ENCODE measurements at regions not wholly inside any gene's neighbourhood (a gene's known extent, or its start where the extent isn't known, plus 50 kb on each side); places are given as distances from the start of the nearest gene placed in this dataset.
A peak's percentile ranks its signal among the peaks of the same experiment; 100 is the strongest.
"Not testable (repeated sequence)": the region's sequence is repeated elsewhere in the genome, so short reads cannot be mapped to it uniquely, and the experiment has no call there.

DNA sequence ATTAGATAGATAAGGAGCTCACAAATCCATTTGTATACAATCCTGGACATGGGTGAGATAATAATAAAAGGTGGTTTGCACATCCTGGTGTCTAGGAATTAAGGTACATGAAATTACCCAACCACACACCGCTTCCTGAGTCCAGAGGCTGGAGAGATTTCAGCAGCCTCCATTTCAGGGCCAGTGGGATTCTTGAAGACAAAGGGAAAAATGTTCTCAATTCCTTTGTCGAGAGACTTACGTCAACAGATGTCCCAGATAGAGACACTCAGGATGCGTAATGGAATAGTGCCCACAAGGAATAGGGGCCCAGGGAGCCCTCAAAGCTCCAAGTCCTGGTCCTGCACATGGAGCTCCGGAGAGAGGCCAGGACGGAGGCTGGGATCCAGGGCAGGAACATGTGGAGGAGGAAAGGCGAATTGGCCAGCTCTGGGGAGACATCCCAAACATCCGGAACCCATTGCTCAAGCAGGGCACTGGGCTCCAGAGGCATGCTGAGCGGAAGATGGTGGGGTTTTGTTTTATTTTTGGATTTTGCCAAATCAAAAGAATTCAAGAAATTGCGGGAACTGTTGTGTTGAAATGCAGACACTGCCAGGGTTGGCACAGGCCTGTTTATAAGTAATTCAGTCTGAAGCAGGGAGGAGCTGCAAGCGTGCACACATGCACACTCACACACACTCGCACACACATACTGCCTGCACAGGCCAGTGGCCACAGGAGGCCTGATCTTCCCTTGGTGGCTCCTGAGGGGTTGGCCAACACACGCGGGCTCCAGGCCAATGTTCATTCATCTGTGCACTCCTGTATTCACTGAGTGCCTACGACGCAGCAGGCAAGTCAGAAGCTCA is 97.2 kb downstream of the NOG start:
- no peak for DNase-seq

DNA sequence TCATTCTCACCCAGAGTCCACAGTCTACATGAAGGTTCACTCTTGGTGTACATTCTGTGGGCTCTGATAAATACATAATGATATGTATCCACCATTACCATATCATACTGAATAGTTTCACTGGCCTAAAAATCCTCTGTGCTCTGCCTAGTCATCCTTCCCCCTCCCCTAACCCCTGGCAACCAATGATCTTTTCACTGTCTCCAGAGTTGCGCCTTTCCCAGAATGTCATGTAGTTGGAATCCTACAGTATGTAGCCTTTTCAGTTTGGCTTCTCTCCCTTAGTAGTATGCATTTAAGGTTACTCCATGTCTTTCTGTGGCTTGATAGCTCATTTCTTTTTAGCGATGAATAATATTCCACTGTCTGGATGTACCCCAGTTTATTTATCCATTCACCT is 101.3 kb downstream of the NOG start:
- DNase-seq = no peak

DNA sequence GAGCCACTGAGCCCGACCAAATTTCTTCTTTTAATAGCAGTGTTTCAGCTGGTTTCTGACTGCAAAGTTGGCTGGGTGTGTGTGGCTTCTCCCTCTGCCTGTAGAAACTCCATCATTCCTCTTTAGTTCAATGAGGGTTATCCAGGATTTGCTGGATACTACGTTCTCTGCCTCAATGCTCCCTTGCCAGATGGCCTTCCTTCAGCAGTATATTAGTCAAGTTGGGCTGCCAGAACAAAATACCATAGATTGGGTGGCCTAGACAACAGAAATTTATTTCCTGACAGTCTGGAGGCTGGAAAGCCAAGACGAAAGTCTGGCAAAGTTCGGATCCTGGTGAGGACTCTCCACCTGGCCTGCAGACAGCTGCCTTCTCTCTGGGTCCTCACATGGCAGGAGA is 103.7 kb downstream of the NOG start:
- no peak for DNase-seq

DNA sequence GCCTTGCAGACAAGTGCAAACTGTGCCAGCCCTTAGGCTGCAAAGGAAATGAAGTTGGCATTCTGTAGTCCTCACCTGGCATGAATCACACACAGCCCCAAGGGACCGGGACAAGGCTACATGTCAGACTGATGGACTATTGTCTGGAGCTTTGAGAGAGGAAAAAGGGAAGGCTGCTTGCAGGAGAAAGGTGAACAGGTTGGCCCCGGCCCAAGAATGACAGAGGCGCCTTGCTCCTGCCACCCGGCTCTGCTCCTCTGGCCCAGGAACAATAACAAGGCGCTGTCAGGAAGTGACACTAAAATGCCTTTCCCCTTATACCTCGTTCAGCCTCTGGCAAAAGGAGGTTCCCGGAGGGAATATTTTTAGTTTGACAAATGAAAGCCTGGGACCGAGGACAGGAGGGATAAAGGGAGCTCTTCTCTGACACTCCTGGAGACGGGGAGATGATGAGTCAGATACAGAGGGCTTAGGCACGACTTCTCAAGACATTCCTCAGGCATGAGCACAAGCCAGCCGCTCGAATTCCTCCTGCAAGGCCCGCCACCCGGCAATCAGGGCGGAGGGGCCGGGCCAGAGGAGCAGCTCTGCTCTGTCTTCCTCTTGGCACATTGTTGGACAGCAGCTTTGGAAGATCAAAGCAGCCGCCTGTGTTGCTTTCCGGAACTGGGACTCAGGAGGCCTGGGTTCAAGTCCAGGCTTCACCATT is 105.8 kb downstream of the NOG start:
- no peak for DNase-seq

DNA sequence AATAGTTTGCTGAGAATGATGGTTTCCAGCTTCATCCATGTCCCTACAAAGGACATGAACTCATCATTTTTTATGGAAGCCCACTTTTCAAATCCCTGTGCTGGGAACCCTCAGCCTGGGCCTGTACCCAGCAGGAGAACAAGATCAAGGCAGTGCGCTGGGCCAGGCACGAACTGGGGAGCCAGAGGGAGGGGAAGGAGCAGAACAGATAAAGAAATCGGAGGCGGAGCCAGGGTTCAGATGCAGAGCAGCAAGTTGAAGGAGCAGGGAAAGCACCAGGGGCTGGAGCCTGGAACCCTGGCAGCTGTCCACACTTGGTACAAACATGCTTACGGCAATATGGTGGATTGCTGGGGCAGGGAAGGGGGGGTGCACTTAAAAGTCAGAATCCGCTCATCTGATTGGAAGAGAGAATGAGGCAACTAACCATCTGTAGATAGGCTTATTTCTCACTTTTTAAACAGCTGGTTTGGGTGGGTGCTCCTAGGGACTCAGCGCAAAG is 107.5 kb downstream of the NOG start:
- no peak for DNase-seq

- no peak for DNase-seq
These were observed 114.1 kb downstream of the NOG start for GRCh38 chr17:56707312-56708219.

DNA sequence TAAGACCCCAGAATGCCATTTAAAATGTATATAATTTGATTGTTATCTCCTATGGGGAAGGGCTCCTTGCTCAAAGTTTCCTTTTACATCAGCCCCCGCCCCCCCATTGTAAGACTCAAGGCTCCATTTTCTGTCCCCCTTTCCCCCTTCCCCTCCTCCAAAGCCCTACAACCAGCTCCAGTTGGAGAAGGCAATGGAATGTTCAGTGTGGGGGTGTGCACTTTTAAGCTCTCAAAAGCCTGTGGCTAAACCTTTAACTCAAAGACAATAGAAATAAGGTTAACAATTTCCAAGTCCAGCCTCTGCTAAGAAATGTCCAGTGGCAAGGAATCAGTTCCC is 114.7 kb downstream of the NOG start:
- DNase-seq = no peak

- no peak for DNase-seq
These were observed 115.3 kb downstream of the NOG start for GRCh38 chr17:56708670-56709410.

DNA sequence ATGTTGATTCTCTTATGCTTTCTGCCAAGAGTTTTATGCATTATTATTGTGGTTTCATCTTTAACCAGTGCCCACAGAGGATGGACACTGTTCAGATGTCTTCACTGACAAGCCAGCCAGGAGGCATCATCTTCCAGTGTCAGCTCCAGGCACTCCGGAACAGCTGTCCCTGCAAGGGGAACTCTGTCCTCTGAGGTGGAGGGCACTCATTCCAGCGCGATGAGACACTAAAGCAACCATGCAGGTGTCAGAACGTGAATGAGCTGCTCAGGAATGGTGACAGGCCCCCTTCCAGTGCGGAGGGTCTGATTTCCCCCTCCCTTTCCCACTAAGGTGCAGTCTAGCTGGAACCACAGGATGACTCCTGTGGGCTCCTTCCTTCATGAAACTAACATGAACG is 117.5 kb downstream of the NOG start:
- DNase-seq = no peak

GRCh38 chr17:56715613-56716357 is 117.9 kb downstream of the C17orf67 start:
- DNase-seq = peak; percentile 62

DNA sequence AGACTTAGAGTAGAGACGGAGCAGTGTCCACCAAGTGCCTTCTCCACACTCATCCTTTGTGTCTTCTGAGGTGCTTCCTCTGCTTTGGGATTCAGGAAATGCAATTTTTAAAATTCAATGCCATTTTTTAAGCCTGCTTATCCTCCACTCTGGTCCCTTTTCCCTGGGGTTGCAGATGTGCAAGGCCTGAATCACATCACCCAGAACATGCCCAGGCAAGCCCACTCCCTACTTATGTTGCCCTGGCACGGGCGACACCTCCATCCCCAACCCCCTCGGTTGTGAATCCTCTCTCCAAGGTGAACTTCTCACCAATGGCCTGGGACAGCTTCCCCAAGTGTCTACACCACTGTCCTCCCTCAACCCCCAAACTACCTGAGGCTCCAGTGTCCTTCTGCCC is 116.2 kb downstream of the C17orf67 start:
- DNase-seq = no peak

DNA sequence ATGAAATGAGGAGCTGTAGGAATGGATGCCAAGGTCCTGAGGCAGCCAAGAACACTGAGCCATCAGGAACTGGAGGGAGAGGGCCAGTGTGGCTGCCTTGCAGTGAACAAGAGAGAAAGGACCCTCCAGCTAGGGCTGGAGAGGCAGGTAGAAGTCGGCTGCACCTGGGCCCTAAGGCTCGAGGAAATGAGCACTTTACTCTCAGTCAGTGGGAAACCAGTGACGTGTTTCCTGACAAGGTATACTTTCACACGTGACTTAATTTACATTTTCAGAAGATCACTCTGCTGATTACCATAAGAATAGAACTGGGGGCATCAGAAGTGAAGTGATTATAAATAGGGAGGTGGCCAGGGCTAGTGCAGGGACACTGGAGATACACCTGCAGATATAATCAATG is 115.2 kb downstream of the C17orf67 start:
- no peak for DNase-seq

DNA sequence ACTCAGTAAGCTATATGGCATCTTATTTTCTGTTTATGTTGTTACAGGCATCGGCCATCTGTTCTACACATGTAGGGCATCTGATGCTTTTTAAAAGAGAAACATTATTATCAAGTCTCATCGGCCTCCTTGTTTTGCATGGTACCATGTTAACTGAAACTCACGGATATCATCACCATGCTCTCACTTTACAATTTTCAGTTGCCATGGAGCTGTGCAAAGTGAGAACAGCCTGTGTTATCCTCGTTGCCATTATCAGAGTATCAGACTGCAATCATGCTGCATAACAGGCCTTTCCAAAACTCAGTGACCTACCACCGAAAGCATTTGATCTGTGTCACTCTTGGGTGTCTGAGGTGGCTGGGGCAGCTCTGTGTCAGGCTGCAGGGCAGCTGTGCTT is 110.3 kb downstream of the C17orf67 start:
- no peak for DNase-seq

- DNase-seq = no peak
These were observed 109.1 kb downstream of the C17orf67 start for GRCh38 chr17:56724664-56725063.

DNA sequence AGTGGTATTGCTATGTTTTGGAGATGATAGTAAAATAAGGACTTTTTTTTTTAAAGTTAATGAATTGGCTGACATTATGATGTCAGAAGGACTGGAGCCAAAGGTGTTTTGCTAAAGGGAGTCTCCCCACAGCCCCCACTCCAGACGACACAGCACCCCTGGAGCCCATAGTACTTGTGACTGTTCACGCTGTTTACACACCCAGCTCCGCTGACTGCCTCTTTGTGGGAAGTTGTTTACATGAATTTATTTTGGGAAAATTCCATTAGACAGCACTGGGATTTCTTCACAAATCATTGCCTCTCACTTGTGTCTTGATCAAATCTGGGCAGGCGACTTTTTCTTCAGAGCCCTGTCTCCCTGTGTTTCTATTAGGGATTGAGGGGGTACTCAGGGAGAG is 108.6 kb downstream of the C17orf67 start:
- DNase-seq = no peak

DNA sequence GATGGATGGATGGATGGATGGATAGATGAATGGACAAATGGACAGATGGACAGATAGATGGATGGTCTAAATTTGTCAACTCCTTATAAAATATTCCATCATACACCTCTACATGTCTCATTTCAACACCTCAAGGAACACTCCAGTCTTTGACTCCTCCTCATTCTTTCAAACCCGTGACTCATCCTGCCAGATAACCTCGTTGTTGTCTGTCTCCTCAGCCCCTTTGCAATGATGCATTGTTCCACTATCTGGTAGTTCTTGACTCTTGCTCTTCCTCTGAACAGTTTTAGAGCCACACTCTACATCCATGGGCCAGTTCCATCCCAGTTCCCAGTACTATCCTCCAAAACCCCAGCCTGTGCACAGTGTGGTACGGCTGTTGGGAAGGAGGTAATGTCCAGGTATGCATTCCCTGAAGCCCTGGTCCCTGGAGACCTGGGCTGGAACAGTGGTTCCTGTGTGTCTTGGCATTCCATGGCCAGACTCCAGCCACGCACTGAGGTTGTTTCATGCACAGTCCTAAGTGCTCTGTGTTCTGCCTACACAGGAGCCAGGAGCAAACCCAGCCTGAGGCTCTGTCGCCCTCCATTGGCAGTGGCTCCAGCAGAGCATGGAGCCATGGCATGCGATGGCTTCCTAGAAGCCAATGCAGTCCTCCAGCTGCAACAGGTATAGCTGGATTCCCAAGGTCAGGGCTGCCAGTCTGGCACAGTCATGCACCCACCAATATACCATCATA is 105.7 kb downstream of the C17orf67 start:
- DNase-seq = no peak

DNA sequence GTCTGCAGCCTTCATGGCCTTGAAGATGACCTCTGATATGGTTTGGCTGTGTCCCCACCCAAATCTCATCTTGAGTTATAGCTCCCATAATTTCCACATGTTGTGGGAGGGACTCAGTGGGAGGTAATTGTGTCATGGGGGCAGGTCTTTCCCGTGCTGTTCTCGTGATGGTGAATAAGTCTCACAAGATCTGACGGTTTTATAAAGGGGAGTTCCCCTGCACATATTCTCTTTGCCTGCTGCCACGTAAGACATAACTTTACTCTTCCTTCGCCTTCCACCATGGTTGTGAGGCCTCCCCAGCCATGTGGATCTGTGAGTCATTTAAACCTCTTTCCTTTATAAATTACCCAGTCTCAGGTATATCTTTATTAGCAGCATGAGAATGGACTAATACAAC is 102.6 kb downstream of the C17orf67 start:
- DNase-seq = not testable (repeated sequence)

GRCh38 chr17:56733833-56734232 is 99.9 kb downstream of the C17orf67 start:
- no peak for DNase-seq

DNA sequence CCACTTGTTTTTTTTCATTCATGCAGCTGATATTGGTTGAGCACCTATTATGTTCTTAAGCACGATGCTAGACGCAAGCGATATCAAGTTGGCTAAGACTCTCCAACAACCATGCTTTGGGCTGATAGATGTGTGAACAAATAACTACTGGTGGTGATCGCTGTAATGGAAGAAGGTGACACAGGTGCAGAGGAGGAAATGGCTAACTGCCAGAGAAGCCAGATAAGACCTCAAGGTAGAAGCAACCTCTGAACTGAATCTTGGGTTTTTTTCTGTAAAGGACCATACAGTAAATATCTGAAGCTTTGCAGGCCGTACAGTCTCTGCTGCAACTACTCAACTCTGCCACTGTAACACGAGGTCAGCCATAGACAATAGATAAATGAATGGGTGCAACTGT is 97.9 kb downstream of the C17orf67 start:
- no peak for DNase-seq

DNA sequence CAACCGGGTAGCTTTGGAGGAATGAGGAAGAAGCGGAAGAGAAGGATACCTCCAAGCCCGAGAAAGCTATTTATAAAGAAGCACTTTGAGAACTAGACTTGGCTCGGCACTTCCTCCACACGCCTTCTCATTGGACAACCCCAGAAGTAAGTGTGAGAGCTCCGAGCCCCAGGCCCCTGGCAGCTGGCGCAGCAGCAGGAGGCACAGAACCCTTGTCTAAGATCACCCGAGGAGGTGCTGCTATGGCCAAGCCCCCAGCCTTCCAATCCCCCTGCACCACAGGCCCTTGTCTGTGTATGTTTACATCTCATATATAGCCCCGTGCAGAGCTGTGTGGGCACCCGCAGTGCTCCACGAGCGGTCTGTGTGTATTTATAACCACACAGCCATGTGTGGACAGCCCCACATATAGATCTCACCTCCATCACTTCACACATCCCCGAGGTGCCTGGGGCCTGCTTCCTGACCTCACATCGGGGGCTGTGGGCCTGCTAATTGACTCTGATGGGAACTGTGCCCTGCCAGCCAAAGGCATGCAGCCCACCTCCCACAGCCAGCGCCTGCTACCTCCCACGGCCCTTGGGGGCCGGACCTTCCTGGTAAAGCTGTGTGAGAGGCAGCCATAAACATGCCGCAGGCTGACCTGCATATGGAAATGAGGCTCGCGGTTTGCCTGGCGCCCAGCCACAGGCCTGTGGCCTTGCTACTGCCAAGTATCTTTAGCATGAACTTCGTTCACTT is 96.1 kb downstream of the C17orf67 start:
- DNase-seq = no peak
